Caco-2 (cell line): ENCODE measurements at regions not wholly inside any gene's neighbourhood (a gene's known extent, or its start where the extent isn't known, plus 50 kb on each side); places are given as distances from the start of the nearest gene placed in this dataset.

Experiments used
- BruUV-seq: library from RNA; stranded (reverse); fragments of 400-500 nt; replicated peaks from 2 replicates; lab custom pipeline; 2021; lab: Mats Ljungman, UMichigan
- CTCF ChIA-PET: fragments of 300-600 bp; sonication (Branson Sonifier 250); formaldehyde crosslinking; loops from one replicate; lab custom pipeline; 2022; ENCODE audit warnings: antibody characterized with exemption; lab: Charles Lee
- POLR2A ChIA-PET: fragments of 300-600 bp; sonication (Branson Sonifier 250); formaldehyde crosslinking; loops from one replicate; lab custom pipeline; 2022; ENCODE audit warnings: antibody characterized with exemption; lab: Charles Lee
- DNase-seq, 2 experiments: peaks; one replicate each; pipeline versions ENCODE4 v3.0.0 to v3.0.0-alpha.2; 2020 to 2022
- H3K27me3 ChIP-seq: replicated peaks from 2 replicates; pipeline ENCODE4 v1.6.0; 2011; ENCODE audit warnings: low read length; ENCODE audit not compliant: control insufficient read depth, insufficient read depth
- H3K36me3 ChIP-seq: 2 replicates; pipeline ENCODE4 v1.5.1; 2011; ENCODE audit warnings: low read length; ENCODE audit not compliant: control insufficient read depth, insufficient read depth
- H3K4me1 ChIP-seq: fragments of 250-450 bp; sonication (Bioruptor Pico); 2 replicates; pipeline ENCODE4 v1.5.1; 2020; ENCODE audit warnings: mild to moderate bottlenecking
- H3K4me3 ChIP-seq: 2 replicates; pipeline ENCODE4 v1.5.1; 2011; ENCODE audit warnings: low read depth, mild to moderate bottlenecking, control low read depth, low read length
- H3K9me3 ChIP-seq: fragments of 250-450 bp; sonication (Bioruptor Pico); 2 replicates; pipeline ENCODE4 v1.5.1; 2020; ENCODE audit warnings: mild to moderate bottlenecking, moderate library complexity
- H3K27ac Mint-ChIP-seq: one replicate; pipeline ENCODE4 v1.8.0; 2022; ENCODE audit warnings: mixed read lengths; ENCODE audit not compliant: unreplicated experiment
- H3K27me3 Mint-ChIP-seq: one replicate; pipeline ENCODE4 v1.8.0; 2022; ENCODE audit warnings: mixed read lengths; ENCODE audit not compliant: insufficient read depth, unreplicated experiment
- H3K36me3 Mint-ChIP-seq: one replicate; pipeline ENCODE4 v1.8.0; 2022; ENCODE audit warnings: mild to moderate bottlenecking, mixed read lengths; ENCODE audit not compliant: insufficient read depth, unreplicated experiment
- H3K4me1 Mint-ChIP-seq: one replicate; pipeline ENCODE4 v1.8.0; 2022; ENCODE audit warnings: low read depth, mixed read lengths; ENCODE audit not compliant: unreplicated experiment
- H3K4me3 Mint-ChIP-seq: one replicate; pipeline ENCODE4 v1.8.0; 2022; ENCODE audit warnings: mild to moderate bottlenecking, moderate library complexity, mixed read lengths; ENCODE audit not compliant: unreplicated experiment
- H3K9me3 Mint-ChIP-seq: one replicate; pipeline ENCODE4 v1.8.0; 2022; ENCODE audit warnings: mixed read lengths; ENCODE audit not compliant: unreplicated experiment
- intact Hi-C: fragments of 100-400 bp; cut with micrococcal nuclease; formaldehyde crosslinking; loops from one replicate; pipeline ENCODE4 v1.10.0; 2022; ENCODE audit not compliant: unreplicated experiment
- TF ChIP-seq, protein P1 (sequence below), 2 experiments: fragments of 200-600 bp in 1 of 2; IDR thresholded peaks; 1 replicate in 1 of 2; 2 replicates in 1 of 2; pipeline versions ENCODE4 v1.5.1 to v1.8.0; 2011 to 2022; ENCODE audit warnings: antibody characterized with exemption in 1 of 2, control low read depth in 1 of 2, inconsistent platforms in 1 of 2, low read depth in 1 of 2, low read length in 1 of 2, mild to moderate bottlenecking in 1 of 2, moderate library complexity in 1 of 2; ENCODE audit not compliant: insufficient read depth in 1 of 2, severe bottlenecking in 1 of 2, unreplicated experiment in 1 of 2

- ChIA-PET CTCF (no interaction called here), POLR2A (no interaction called here)
- H3K4me3 Mint-ChIP-seq, result no peak overlapping the region
- Histone ChIP-seq H3K9me3 (no peaks in the 10 kb centered on the region), H3K4me3 (no peak overlapping the region), H3K4me1 (no peaks in the 10 kb centered on the region), H3K27me3 (no peaks in the 10 kb centered on the region), H3K36me3 (no peaks in the 10 kb centered on the region)
- DNase-seq, result no peak
- H3K36me3 Mint-ChIP-seq, result no peaks in the 10 kb centered on the region
- intact Hi-C loops, result no loop called here
- BruUV-seq, result no TSS peak
- H3K4me1 Mint-ChIP-seq, result no peaks in the 10 kb centered on the region
- H3K27me3 Mint-ChIP-seq, result no peaks in the 10 kb centered on the region
- TF ChIP-seq, protein P1, sequence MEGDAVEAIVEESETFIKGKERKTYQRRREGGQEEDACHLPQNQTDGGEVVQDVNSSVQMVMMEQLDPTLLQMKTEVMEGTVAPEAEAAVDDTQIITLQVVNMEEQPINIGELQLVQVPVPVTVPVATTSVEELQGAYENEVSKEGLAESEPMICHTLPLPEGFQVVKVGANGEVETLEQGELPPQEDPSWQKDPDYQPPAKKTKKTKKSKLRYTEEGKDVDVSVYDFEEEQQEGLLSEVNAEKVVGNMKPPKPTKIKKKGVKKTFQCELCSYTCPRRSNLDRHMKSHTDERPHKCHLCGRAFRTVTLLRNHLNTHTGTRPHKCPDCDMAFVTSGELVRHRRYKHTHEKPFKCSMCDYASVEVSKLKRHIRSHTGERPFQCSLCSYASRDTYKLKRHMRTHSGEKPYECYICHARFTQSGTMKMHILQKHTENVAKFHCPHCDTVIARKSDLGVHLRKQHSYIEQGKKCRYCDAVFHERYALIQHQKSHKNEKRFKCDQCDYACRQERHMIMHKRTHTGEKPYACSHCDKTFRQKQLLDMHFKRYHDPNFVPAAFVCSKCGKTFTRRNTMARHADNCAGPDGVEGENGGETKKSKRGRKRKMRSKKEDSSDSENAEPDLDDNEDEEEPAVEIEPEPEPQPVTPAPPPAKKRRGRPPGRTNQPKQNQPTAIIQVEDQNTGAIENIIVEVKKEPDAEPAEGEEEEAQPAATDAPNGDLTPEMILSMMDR (IDR thresholded peaks at IDR 0.05; ENCODE audit: insufficient read depth in 1 of 2, low read depth in 1 of 2, low read length in 1 of 2, severe bottlenecking in 1 of 2, unreplicated experiment in 1 of 2), result no peak
- H3K27ac Mint-ChIP-seq, result no peak overlapping the region
- no peaks in the 10 kb centered on the region for H3K9me3 Mint-ChIP-seq
Observed at GRCh38 chr3:106302451-106303221, 433.8 kb upstream of the CBLB start.

DNA sequence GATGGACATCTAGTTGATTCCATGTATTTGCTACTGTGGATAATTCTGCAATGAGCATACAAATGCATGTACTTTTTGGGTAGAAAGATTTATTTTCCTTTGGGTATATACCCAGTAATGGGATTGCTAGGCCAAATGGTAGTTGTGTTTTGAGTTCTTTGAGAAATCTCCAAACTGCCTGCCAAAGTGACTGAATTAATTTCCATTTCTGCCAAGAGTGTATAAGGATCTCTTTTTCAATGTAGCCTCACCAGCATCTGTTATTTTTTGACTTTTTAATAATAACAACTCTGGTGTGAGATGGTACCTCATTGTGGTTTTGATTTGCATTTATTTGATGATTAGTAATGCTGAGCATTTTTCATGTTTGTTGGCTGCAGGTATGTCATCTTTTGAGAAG, 435.0 kb upstream of the CBLB start:
- Mint-ChIP-seq H3K4me1 (no peaks in the 10 kb centered on the region), H3K27ac (no peak overlapping the region), H3K36me3 (no peaks in the 10 kb centered on the region), H3K4me3 (no peak overlapping the region), H3K27me3 (no peaks in the 10 kb centered on the region), H3K9me3 (no peaks in the 10 kb centered on the region)
- POLR2A ChIA-PET, result no interaction called here
- CTCF ChIA-PET, result no interaction called here
- H3K4me1 ChIP-seq, result no peaks in the 10 kb centered on the region
- no peak for DNase-seq
- H3K9me3 ChIP-seq, result no peaks in the 10 kb centered on the region
- intact Hi-C loops, result no loop called here
- H3K27me3 ChIP-seq, result no peaks in the 10 kb centered on the region
- no peak overlapping the region for H3K4me3 ChIP-seq
- H3K36me3 ChIP-seq, result no peaks in the 10 kb centered on the region
- BruUV-seq, result no TSS peak
- TF ChIP-seq, protein P1 (IDR thresholded peaks at IDR 0.05; ENCODE audit: insufficient read depth in 1 of 2, low read depth in 1 of 2, low read length in 1 of 2, severe bottlenecking in 1 of 2, unreplicated experiment in 1 of 2), result no peak

DNA sequence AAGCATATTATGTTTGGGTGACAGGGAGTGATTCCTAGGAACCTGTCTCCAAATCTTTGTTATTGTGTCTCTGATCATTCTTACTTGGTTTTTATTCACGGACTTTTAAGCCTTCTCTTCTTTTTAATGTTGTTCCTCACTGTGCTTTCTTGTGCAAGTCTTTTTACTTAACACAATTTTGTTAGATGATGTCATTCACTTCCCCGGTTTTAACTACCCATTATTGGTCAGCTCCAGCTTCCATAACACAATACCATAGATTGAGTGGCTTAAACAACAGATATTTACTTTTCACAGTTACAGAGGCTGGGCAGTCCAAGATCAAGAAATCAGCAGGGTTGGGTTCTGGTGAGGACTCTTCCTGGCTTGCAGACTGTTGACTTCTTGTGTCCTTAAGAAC, 436.3 kb upstream of the CBLB start:
- POLR2A ChIA-PET, result no interaction called here
- H3K9me3 Mint-ChIP-seq, result no peaks in the 10 kb centered on the region
- DNase-seq, result no peak

More for the DNA sequence above, 436.3 kb upstream of the CBLB start:
- H3K4me3 Mint-ChIP-seq, result no peak overlapping the region
- TF ChIP-seq, protein P1 (IDR thresholded peaks at IDR 0.05; ENCODE audit: insufficient read depth in 1 of 2, low read depth in 1 of 2, low read length in 1 of 2, severe bottlenecking in 1 of 2, unreplicated experiment in 1 of 2), result no peak
- BruUV-seq, result no TSS peak
- Histone ChIP-seq H3K4me1 (no peaks in the 10 kb centered on the region), H3K36me3 (no peaks in the 10 kb centered on the region), H3K9me3 (no peaks in the 10 kb centered on the region), H3K4me3 (no peak overlapping the region), H3K27me3 (no peaks in the 10 kb centered on the region)
- H3K36me3 Mint-ChIP-seq, result no peaks in the 10 kb centered on the region
- H3K27ac Mint-ChIP-seq, result no peak overlapping the region
- H3K27me3 Mint-ChIP-seq, result no peaks in the 10 kb centered on the region
- intact Hi-C loops, result no loop called here
- no peaks in the 10 kb centered on the region for H3K4me1 Mint-ChIP-seq
- CTCF ChIA-PET, result no interaction called here
